H9 (cell line): ENCODE measurements at regions not wholly inside any gene's neighbourhood (a gene's known extent, or its start where the extent isn't known, plus 50 kb on each side); places are given as distances from the start of the nearest gene placed in this dataset.

Experiments
- DNase-seq: peaks from one replicate; pipeline ENCODE4 v3.0.0-alpha.2; 2017
- H2AFZ ChIP-seq: one replicate; pipeline ENCODE4 v1.6.1; 2013; ENCODE audit warnings: mild to moderate bottlenecking, low read length, control low read depth, moderate library complexity
- H2AK5ac ChIP-seq: 2 replicates; pipeline ENCODE4 v1.6.1; 2013; ENCODE audit warnings: low read length, control low read depth, mixed read lengths; ENCODE audit not compliant: insufficient read length
- H2BK120ac ChIP-seq: one replicate; pipeline ENCODE4 v1.6.1; 2013; ENCODE audit warnings: low read depth, mild to moderate bottlenecking, low read length, control low read depth, inconsistent platforms; ENCODE audit not compliant: poor library complexity, severe bottlenecking
- H2BK12ac ChIP-seq: 2 replicates; pipeline ENCODE4 v1.6.1; 2013; ENCODE audit warnings: low read length, control low read depth, mixed read lengths, low read depth; ENCODE audit not compliant: insufficient read length
- H2BK15ac ChIP-seq: 2 replicates; pipeline ENCODE4 v1.6.1; 2013; ENCODE audit warnings: low read depth, low read length, control low read depth
- H2BK20ac ChIP-seq: one replicate; pipeline ENCODE4 v1.6.1; 2013; ENCODE audit warnings: low read depth, mild to moderate bottlenecking, low read length, control low read depth, inconsistent platforms; ENCODE audit not compliant: poor library complexity, severe bottlenecking
- H2BK5ac ChIP-seq: 2 replicates; pipeline ENCODE4 v1.6.1; 2013; ENCODE audit warnings: low read length, control low read depth, mixed read lengths; ENCODE audit not compliant: insufficient read length
- H3K14ac ChIP-seq: 2 replicates; pipeline ENCODE4 v1.6.1; 2013; ENCODE audit warnings: low read length, control low read depth; ENCODE audit not compliant: insufficient read depth
- H3K18ac ChIP-seq: 2 replicates; pipeline ENCODE4 v1.6.1; 2013; ENCODE audit warnings: low read depth, mild to moderate bottlenecking, mixed read lengths, low read length, control low read depth; ENCODE audit not compliant: insufficient read length
- H3K23ac ChIP-seq: 2 replicates; pipeline ENCODE4 v1.6.1; 2013; ENCODE audit warnings: low read length, control low read depth, mixed read lengths, low read depth; ENCODE audit not compliant: insufficient read length
- H3K23me2 ChIP-seq: 2 replicates; pipeline ENCODE4 v1.6.1; 2013; ENCODE audit warnings: low read depth, mild to moderate bottlenecking, mixed read lengths, low read length, control low read depth; ENCODE audit not compliant: insufficient read length, poor library complexity, severe bottlenecking
- H3K27ac ChIP-seq: 2 replicates; pipeline ENCODE4 v1.5.1; 2013; ENCODE audit warnings: low read length, control low read depth, mixed read lengths, low read depth; ENCODE audit not compliant: insufficient read length
- H3K27me3 ChIP-seq: 2 replicates; pipeline ENCODE4 v1.6.1; 2013; ENCODE audit warnings: low read length, control low read depth, inconsistent platforms; ENCODE audit not compliant: insufficient read depth
- H3K4ac ChIP-seq: 2 replicates; pipeline ENCODE4 v1.6.1; 2013; ENCODE audit warnings: low read depth, mild to moderate bottlenecking, control low read depth, inconsistent platforms, low read length, moderate library complexity
- H3K4me1 ChIP-seq: 2 replicates; pipeline ENCODE4 v1.6.1; 2013; ENCODE audit warnings: low read length, control low read depth, inconsistent platforms; ENCODE audit not compliant: insufficient read depth
- H3K4me2 ChIP-seq: 2 replicates; pipeline ENCODE4 v1.6.1; 2013; ENCODE audit warnings: low read length, control low read depth, mixed read lengths; ENCODE audit not compliant: insufficient read length, insufficient read depth
- H3K56ac ChIP-seq: 2 replicates; pipeline ENCODE4 v1.6.1; 2013; ENCODE audit warnings: low read depth, mild to moderate bottlenecking, mixed read lengths, low read length, control low read depth; ENCODE audit not compliant: insufficient read length
- H3K79me1 ChIP-seq: 2 replicates; pipeline ENCODE4 v1.6.1; 2013; ENCODE audit warnings: low read depth, mild to moderate bottlenecking, moderate library complexity, low read length, control low read depth, inconsistent platforms; ENCODE audit not compliant: insufficient read depth, poor library complexity, severe bottlenecking
- H3K79me2 ChIP-seq: 2 replicates; pipeline ENCODE4 v1.6.1; 2013; ENCODE audit warnings: low read length, control low read depth, inconsistent platforms; ENCODE audit not compliant: insufficient read depth
- H3K9ac ChIP-seq: 2 replicates; pipeline ENCODE4 v1.6.1; 2013; ENCODE audit warnings: low read length, control low read depth, mixed read lengths; ENCODE audit not compliant: insufficient read length; ENCODE audit errors: extremely low read depth
- H3K9me3 ChIP-seq: one replicate; pipeline ENCODE4 v1.6.1; 2013; ENCODE audit warnings: low read depth, low read length, inconsistent platforms; ENCODE audit not compliant: control insufficient read depth
- H3T11ph ChIP-seq: one replicate; pipeline ENCODE4 v1.6.1; 2013; ENCODE audit warnings: mild to moderate bottlenecking, low read length, control low read depth, inconsistent platforms
- H4K20me1 ChIP-seq: one replicate; pipeline ENCODE4 v1.6.1; 2013; ENCODE audit not compliant: control insufficient read depth, insufficient read length, insufficient read depth
- H4K5ac ChIP-seq: 2 replicates; pipeline ENCODE4 v1.6.1; 2013; ENCODE audit warnings: low read depth, mild to moderate bottlenecking, mixed read lengths, low read length, control low read depth; ENCODE audit not compliant: insufficient read length
- H4K8ac ChIP-seq: replicated peaks from 2 replicates; pipeline ENCODE4 v1.6.1; 2013; ENCODE audit warnings: low read length, control low read depth, mixed read lengths, low read depth; ENCODE audit not compliant: insufficient read length
- H4K91ac ChIP-seq: 2 replicates; pipeline ENCODE4 v1.6.1; 2013; ENCODE audit warnings: low read depth, mild to moderate bottlenecking, moderate library complexity, mixed read lengths, low read length, control low read depth; ENCODE audit not compliant: insufficient read length
- H3K27ac Mint-ChIP-seq, 3 experiments: 2 replicates in 2 of 3; 3 replicates in 1 of 3; pipeline ENCODE4 v1.8.0; 2020 to 2021; ENCODE audit warnings: mixed read lengths in 3 of 3, mild to moderate bottlenecking in 1 of 3, moderate library complexity in 1 of 3
- H3K27me3 Mint-ChIP-seq: 2 replicates; pipeline ENCODE4 v1.8.0; 2021; ENCODE audit warnings: low read depth, mild to moderate bottlenecking, moderate library complexity, mixed read lengths
- H3K36me3 Mint-ChIP-seq, 3 experiments: 2 replicates in 2 of 3; 3 replicates in 1 of 3; pipeline ENCODE4 v1.8.0; 2020 to 2021; ENCODE audit warnings: low read depth in 3 of 3, mixed read lengths in 3 of 3; ENCODE audit not compliant: insufficient read depth in 1 of 3
- H3K4me1 Mint-ChIP-seq, 2 experiments: 2 replicates each; pipeline ENCODE4 v1.8.0; 2020; ENCODE audit warnings: mixed read lengths in 2 of 2
- H3K4me3 Mint-ChIP-seq, 2 experiments: 2 replicates in 1 of 2; 3 replicates in 1 of 2; pipeline ENCODE4 v1.8.0; 2020 to 2021; ENCODE audit warnings: mild to moderate bottlenecking in 2 of 2, mixed read lengths in 2 of 2, moderate library complexity in 1 of 2
- H3K9me3 Mint-ChIP-seq, 2 experiments: 2 replicates in 1 of 2; 3 replicates in 1 of 2; pipeline ENCODE4 v1.8.0; 2020; ENCODE audit warnings: mild to moderate bottlenecking in 2 of 2, mixed read lengths in 2 of 2, moderate library complexity in 1 of 2
- WGBS: extraction: QIAGEN DNeasy Blood & Tissue Kit; methylation state at CpG from one replicate; pipeline ENCODE4 v1.1.7; 2013; ENCODE audit warnings: missing lambda C conversion rate, low lambda C conversion rate, mixed read lengths; ENCODE audit not compliant: insufficient read length; ENCODE audit errors: extremely low coverage; 5-methylcytosine and 5-hydroxymethylcytosine counted together
- TF ChIP-seq, protein P1 (sequence below): fragments of 200-600 bp; sonication (generic); conservative IDR thresholded peaks from 3 replicates; pipeline ENCODE4 v1.8.0; 2021; ENCODE audit warnings: antibody characterized with exemption, mild to moderate bottlenecking

DNA sequence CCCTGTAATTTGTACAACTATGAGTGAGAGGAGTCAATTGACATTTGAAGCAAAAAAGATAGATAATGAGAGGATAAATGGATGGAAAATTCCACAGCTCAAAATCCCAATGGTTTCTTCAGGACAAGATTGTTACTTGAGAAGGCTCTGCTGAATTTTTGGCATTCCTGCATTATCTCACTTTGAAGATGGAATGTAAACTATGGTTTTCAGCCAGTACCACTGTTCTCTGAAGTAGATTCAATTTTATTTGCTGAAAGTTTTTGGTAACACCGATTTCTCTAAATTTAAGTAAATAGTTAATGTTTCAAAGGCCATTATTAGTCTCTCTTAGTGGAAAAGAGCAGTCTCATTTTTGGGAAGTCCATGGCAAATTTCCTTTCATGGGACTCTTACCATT, 121.9 kb upstream of the SLC38A2 start:
- H3K9me3 Mint-ChIP-seq = 0 out of 5 replicates have a peak, but pooled peaks cover 0 to 3% of the 10 kb centered on the region in 2 experiments
- Histone ChIP-seq H3T11ph (no peak overlapping the region), H4K91ac (no peak overlapping the region), H4K8ac (no peak overlapping the region), H2AK5ac (no peak overlapping the region), H3K23me2 (no peaks in the 10 kb centered on the region), H4K20me1 (no peaks in the 10 kb centered on the region), H3K4ac (no peak overlapping the region), H2BK20ac (no peak overlapping the region), H3K4me1 (peaks cover 9% of the 10 kb centered on the region), H3K9ac (no peak overlapping the region), H2BK12ac (no peak overlapping the region), H2BK120ac (no peak overlapping the region), H3K4me2 (no peak overlapping the region), H3K14ac (no peak overlapping the region), H2BK15ac (no peak overlapping the region), H4K5ac (no peak overlapping the region), H3K9me3 (no peaks in the 10 kb centered on the region), H3K79me2 (no peaks in the 10 kb centered on the region), H2AFZ (no peak overlapping the region), H3K79me1 (no peaks in the 10 kb centered on the region), H3K23ac (no peak overlapping the region), H3K27me3 (no peaks in the 10 kb centered on the region), H2BK5ac (no peak overlapping the region), H3K56ac (no peak overlapping the region), H3K18ac (no peak overlapping the region), H3K27ac (peak overlapping the region; percentile 92)
- no CpG with 5 or more reads among the region's 1 CpG for WGBS
- DNase-seq = no peak
- TF ChIP-seq, protein P1, sequence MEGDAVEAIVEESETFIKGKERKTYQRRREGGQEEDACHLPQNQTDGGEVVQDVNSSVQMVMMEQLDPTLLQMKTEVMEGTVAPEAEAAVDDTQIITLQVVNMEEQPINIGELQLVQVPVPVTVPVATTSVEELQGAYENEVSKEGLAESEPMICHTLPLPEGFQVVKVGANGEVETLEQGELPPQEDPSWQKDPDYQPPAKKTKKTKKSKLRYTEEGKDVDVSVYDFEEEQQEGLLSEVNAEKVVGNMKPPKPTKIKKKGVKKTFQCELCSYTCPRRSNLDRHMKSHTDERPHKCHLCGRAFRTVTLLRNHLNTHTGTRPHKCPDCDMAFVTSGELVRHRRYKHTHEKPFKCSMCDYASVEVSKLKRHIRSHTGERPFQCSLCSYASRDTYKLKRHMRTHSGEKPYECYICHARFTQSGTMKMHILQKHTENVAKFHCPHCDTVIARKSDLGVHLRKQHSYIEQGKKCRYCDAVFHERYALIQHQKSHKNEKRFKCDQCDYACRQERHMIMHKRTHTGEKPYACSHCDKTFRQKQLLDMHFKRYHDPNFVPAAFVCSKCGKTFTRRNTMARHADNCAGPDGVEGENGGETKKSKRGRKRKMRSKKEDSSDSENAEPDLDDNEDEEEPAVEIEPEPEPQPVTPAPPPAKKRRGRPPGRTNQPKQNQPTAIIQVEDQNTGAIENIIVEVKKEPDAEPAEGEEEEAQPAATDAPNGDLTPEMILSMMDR = no peak
- H3K36me3 Mint-ChIP-seq = no peaks in the 10 kb centered on the region; a peak in 2 of 7 replicates
- H3K27me3 Mint-ChIP-seq = no peaks in the 10 kb centered on the region
- H3K4me3 Mint-ChIP-seq = peak overlapping the region in 1 of 2 experiments; percentile 47; a peak in 1 of 5 replicates
- H3K4me1 Mint-ChIP-seq = peaks cover 27 to 28% of the 10 kb centered on the region in 2 experiments
- peak overlapping the region; percentile 90 to 98 (median 97) for H3K27ac Mint-ChIP-seq
